Prostate gland (tissue), 2 donors: ENCODE measurements at regions not wholly inside any gene's neighbourhood (a gene's known extent, or its start where the extent isn't known, plus 50 kb on each side); places are given as distances from the start of the nearest gene placed in this dataset.

Experiments
- CTCF ChIP-seq, 4 experiments: fragments of 200-600 bp in 2 of 4; fragments of 450-650 bp in 2 of 4; sonication (generic) in 2 of 4; IDR thresholded peaks; 1 replicate in 3 of 4; 2 replicates in 1 of 4; pipeline ENCODE4 v1.5.1; 2016 to 2019; ENCODE audit warnings: antibody characterized with exemption in 4 of 4, mild to moderate bottlenecking in 2 of 4, moderate library complexity in 2 of 4
- POLR2A ChIP-seq: fragments of 450-650 bp; IDR thresholded peaks from one replicate; pipeline ENCODE4 v1.6.1; 2016; ENCODE audit warnings: antibody characterized with exemption, mild to moderate bottlenecking

GRCh38 chr18:39911716-39912115 lies 2043.3 kb upstream of the PIK3C3 start:
- no peak for TF ChIP-seq POLR2A
- no peak for TF ChIP-seq CTCF (IDR thresholded peaks at IDR 0.05)
